ENCODE measurements at regions not wholly inside any gene's neighbourhood (a gene's known extent, or its start where the extent isn't known, plus 50 kb on each side); places are given as distances from the start of the nearest gene placed in this dataset.

- TF ChIP-seq, protein P1, sequence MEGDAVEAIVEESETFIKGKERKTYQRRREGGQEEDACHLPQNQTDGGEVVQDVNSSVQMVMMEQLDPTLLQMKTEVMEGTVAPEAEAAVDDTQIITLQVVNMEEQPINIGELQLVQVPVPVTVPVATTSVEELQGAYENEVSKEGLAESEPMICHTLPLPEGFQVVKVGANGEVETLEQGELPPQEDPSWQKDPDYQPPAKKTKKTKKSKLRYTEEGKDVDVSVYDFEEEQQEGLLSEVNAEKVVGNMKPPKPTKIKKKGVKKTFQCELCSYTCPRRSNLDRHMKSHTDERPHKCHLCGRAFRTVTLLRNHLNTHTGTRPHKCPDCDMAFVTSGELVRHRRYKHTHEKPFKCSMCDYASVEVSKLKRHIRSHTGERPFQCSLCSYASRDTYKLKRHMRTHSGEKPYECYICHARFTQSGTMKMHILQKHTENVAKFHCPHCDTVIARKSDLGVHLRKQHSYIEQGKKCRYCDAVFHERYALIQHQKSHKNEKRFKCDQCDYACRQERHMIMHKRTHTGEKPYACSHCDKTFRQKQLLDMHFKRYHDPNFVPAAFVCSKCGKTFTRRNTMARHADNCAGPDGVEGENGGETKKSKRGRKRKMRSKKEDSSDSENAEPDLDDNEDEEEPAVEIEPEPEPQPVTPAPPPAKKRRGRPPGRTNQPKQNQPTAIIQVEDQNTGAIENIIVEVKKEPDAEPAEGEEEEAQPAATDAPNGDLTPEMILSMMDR (IDR thresholded peaks at IDR 0.05), result no peak
- no peak for DNase-seq (ENCODE audit: low spot score)
- Histone ChIP-seq H3K9me3 (no peaks in the 10 kb centered on the region), H3K27me3 (no peaks in the 10 kb centered on the region), H3K4me1 (no peaks in the 10 kb centered on the region), H3K27ac (no peak overlapping the region), H3K36me3 (no peaks in the 10 kb centered on the region), H3K4me3 (no peak overlapping the region)
These were observed 318.3 kb upstream of the WWC1 start for GRCh38 chr5:167973126-167973525.

- Histone ChIP-seq H3K9me3 (no peaks in the 10 kb centered on the region), H3K4me1 (no peaks in the 10 kb centered on the region), H3K27me3 (no peaks in the 10 kb centered on the region), H3K36me3 (no peaks in the 10 kb centered on the region), H3K4me3 (no peak overlapping the region), H3K27ac (no peak overlapping the region)
- TF ChIP-seq, protein P1 (IDR thresholded peaks at IDR 0.05), result no peak
- no peak for DNase-seq (ENCODE audit: low spot score)
These were observed 306.5 kb upstream of the WWC1 start for GRCh38 chr5:167984951-167985350.

DNA sequence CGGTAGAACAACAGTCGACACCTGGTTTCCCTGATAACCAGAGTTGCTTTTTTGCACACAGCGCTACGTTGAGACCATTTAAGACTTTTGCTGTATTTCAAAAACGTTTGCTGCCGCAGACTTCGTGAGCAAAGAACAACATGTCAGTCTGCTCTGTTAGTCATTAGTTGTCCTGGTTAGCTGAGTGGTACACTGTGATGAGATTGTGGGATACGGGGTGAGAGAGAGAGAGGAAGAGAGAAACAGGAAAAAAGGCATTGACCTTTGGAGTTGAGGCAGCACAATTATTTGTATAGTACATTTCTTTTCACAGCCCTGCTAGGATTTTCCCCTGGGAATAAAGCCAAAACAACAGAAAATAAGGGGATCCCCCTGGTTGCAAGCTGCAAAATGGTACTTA is 306.1 kb upstream of the WWC1 start:
- no peaks in the 10 kb centered on the region for H3K27me3 ChIP-seq
- H3K9me3 ChIP-seq, result no peaks in the 10 kb centered on the region
- H3K4me1 ChIP-seq, result no peaks in the 10 kb centered on the region
- TF ChIP-seq, protein P1 (IDR thresholded peaks at IDR 0.05), result no peak
- H3K36me3 ChIP-seq, result no peaks in the 10 kb centered on the region
- no peak for DNase-seq (ENCODE audit: low spot score)
- H3K27ac ChIP-seq, result no peak overlapping the region
- no peak overlapping the region for H3K4me3 ChIP-seq

- no peak for DNase-seq (ENCODE audit: low spot score)
- H3K27ac ChIP-seq, result no peak overlapping the region
- no peak overlapping the region for H3K4me3 ChIP-seq
- TF ChIP-seq, protein P1 (IDR thresholded peaks at IDR 0.05), result no peak
- H3K36me3 ChIP-seq, result no peaks in the 10 kb centered on the region
- no peaks in the 10 kb centered on the region for H3K9me3 ChIP-seq
- H3K4me1 ChIP-seq, result no peaks in the 10 kb centered on the region
- no peaks in the 10 kb centered on the region for H3K27me3 ChIP-seq
These were observed 303.8 kb upstream of the WWC1 start for GRCh38 chr5:167987490-167988280.

GRCh38 chr5:167992868-167993267 is 298.6 kb upstream of the WWC1 start:
- no peak for DNase-seq (ENCODE audit: low spot score)
- TF ChIP-seq, protein P1 (IDR thresholded peaks at IDR 0.05), result no peak

DNA sequence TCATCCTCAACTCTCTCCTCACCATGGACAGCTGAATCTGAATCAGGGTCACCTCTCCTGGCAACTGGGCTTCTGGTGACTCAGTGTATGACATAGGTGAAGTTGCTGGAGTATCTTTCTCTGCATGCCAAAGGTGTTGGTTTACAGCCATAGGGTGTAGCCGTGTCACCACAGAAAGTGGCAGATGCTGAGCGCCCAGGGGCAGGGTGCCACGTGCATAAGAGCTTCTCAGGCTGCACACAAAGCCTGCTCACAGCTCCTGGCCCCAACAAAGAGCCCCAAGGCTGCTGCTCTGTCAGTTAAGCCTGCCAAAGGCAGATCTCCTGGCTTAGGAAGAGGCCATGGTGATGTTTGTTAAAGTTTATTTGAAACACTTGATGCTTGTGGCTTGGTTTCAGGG is 297.7 kb upstream of the WWC1 start:
- no peak overlapping the region for H3K4me3 ChIP-seq
- H3K4me1 ChIP-seq, result no peaks in the 10 kb centered on the region
- TF ChIP-seq, protein P1 (IDR thresholded peaks at IDR 0.05), result no peak
- no peaks in the 10 kb centered on the region for H3K9me3 ChIP-seq
- no peaks in the 10 kb centered on the region for H3K27me3 ChIP-seq
- H3K27ac ChIP-seq, result no peak overlapping the region
- no peaks in the 10 kb centered on the region for H3K36me3 ChIP-seq
- DNase-seq (ENCODE audit: low spot score), result no peak

More at GRCh38 chr5:167992868-167993267, 298.6 kb upstream of the WWC1 start:
- no peak overlapping the region for H3K27ac ChIP-seq
- no peaks in the 10 kb centered on the region for H3K27me3 ChIP-seq
- H3K9me3 ChIP-seq, result no peaks in the 10 kb centered on the region
- H3K4me3 ChIP-seq, result no peak overlapping the region
- no peaks in the 10 kb centered on the region for H3K36me3 ChIP-seq
- H3K4me1 ChIP-seq, result no peaks in the 10 kb centered on the region
